GM12864 (cell line): ENCODE measurements at regions not wholly inside any gene's neighbourhood (a gene's known extent, or its start where the extent isn't known, plus 50 kb on each side); places are given as distances from the start of the nearest gene placed in this dataset.

ENCODE experiments used
- DNase-seq: peaks from one replicate; pipeline ENCODE4 v3.0.0-alpha.2; 2011; ENCODE audit warnings: low read depth
- H3K4me3 ChIP-seq: 2 replicates; pipeline ENCODE4 v1.5.1; 2011; ENCODE audit warnings: mild to moderate bottlenecking, low read depth, low read length, control low read depth
- TF ChIP-seq, protein P1 (sequence below): IDR thresholded peaks from 2 replicates; pipeline ENCODE4 v1.5.1; 2011; ENCODE audit warnings: low read depth, mild to moderate bottlenecking, moderate library complexity, low read length, control low read depth, inconsistent platforms; ENCODE audit errors: missing control alignments

DNA sequence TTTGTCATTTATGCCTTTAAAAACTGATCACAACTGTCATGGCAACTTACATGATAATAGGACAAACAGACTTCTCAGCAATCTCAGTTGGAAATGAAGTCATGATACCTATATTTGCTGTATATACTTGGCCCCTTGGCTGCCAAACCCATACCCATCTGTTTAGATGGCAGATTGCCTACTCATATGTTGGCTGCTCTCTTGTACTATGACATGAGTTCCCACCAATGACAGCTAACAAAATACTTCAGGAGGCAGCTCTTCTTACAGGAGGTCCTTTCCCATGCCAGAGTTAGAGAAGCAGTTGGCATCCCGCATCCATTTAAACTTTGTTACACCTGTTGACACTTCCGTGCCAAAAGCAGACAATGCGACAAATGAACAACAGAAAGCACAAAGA, 603.1 kb upstream of the ADGRL2 start:
- DNase-seq, result no peak
- TF ChIP-seq, protein P1, sequence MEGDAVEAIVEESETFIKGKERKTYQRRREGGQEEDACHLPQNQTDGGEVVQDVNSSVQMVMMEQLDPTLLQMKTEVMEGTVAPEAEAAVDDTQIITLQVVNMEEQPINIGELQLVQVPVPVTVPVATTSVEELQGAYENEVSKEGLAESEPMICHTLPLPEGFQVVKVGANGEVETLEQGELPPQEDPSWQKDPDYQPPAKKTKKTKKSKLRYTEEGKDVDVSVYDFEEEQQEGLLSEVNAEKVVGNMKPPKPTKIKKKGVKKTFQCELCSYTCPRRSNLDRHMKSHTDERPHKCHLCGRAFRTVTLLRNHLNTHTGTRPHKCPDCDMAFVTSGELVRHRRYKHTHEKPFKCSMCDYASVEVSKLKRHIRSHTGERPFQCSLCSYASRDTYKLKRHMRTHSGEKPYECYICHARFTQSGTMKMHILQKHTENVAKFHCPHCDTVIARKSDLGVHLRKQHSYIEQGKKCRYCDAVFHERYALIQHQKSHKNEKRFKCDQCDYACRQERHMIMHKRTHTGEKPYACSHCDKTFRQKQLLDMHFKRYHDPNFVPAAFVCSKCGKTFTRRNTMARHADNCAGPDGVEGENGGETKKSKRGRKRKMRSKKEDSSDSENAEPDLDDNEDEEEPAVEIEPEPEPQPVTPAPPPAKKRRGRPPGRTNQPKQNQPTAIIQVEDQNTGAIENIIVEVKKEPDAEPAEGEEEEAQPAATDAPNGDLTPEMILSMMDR, result no peak
- no peak overlapping the region for H3K4me3 ChIP-seq

DNA sequence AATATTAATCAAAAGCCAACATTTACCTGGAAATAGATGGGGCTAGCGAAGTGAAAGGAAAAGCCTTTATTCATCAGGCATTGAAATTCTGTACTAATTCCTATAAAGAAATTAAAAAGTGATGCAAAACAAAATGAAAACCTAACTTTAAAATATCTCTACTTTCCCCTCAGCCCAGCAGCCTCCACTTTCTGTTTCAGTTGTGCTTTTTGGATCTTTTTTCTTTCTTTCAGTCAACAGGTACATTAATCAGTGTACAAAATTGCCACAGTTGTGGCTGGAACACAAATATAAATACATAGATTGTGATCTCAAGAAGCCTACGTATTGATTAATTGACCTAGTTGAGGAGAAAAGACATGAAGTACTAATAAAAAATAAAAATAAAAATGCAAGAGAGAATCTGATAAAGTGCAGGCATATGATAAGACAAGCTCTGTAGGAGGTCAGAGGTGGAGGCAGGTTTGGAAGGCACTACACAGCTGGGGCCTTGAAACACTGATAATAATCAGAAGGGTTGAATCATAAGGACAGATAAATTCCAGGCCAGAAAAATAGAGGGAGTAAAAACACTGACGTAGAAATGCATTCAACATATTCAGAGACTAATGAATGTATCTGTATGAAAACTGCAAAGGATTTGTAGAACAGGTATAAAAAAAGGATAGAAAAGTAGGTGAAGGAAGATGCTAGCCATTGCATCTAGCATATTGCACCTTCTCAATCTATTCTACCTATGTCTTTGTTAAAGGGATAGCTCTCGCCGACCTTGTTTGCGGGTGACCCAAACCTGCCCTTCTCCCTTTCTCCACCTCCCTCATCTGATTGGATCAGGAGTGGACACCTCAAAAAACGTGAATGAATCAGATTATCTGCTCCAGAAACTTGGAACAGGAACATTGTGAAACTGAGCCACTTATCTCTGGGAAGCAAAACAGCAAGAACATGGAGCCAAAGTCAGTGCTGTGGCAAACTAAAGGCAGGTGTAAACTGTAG, 607.8 kb upstream of the ADGRL2 start:
- no peak overlapping the region for H3K4me3 ChIP-seq
- TF ChIP-seq, protein P1, result no peak
- no peak for DNase-seq

DNA sequence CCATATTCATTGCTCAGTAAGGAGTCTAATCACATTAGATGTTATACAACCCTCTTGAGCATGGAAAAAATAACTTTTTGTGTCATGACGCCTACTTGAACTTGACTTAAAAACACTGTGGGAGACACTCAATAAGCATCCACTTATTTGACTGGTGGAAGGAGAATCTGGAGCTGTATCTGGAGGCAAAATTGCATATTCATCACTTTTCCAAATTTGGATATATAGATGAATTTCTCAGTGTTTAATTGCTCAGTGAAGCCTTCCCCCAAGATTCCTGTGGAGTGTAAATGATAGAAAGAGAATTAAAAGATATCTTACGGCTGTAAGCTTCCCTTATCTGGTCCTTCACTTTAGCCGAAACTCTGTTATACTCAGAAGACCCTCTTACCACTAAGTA, 610.7 kb upstream of the ADGRL2 start:
- no peak overlapping the region for H3K4me3 ChIP-seq
- TF ChIP-seq, protein P1, result no peak
- DNase-seq, result no peak

DNA sequence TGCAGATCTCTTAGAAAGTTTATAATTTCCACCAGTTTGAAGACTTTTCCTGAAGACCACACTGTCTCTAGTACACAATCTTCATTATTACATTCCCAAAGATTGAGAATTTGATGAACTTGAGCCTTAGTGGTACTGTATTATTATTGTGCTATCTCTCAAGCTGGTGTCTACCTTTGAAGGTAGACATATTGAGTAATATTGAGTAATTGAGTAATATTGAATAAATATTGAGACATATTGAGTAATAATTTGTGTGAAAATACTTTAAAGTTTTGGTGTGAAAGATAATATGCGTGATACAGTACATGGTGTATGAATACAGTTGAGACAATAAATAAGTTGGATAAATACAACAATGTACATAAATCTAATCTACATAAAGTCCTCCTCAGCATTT, 613.1 kb upstream of the ADGRL2 start:
- no peak overlapping the region for H3K4me3 ChIP-seq
- DNase-seq, result no peak
- TF ChIP-seq, protein P1, result no peak

DNA sequence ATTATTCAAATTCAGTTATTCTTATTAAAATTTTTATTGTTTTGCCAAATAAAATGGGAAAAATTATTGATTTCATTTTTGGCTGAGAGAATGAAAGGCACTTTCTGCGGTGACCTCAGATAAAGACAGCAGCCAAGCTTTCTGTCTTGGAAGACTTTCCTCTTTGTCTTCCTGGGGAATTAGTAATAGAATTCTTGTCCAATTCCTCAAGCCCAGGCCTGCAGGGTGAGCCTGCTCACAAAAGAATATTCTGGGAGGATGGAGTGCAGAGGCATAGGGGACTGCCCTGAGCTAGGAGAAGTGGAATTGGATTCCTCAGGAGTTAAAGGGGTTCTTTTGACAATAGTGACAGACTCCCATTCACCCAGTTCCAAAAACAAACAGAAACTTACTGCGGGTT, 614.5 kb upstream of the ADGRL2 start:
- TF ChIP-seq, protein P1, result no peak
- H3K4me3 ChIP-seq, result no peak overlapping the region
- no peak for DNase-seq

DNA sequence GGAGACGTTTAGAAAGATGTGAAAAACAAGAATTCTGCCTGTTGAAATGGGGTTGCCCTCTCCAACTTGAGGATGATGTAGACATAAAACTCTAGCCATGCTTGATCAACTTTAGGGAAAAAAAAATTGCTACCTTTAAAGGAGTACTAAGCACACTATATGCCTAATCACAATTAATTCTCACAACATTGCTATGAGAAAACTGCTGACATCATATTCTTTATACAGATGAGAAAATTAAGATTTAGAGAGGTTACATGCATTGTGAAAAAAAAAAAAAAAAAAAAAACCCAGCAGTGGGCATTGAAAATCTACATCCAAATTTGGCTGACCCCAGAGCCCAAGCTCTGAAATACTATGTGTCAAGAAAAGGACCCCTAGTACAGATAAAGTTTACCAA, 617.2 kb upstream of the ADGRL2 start:
- no peak overlapping the region for H3K4me3 ChIP-seq
- no peak for DNase-seq
- TF ChIP-seq, protein P1, result no peak

DNA sequence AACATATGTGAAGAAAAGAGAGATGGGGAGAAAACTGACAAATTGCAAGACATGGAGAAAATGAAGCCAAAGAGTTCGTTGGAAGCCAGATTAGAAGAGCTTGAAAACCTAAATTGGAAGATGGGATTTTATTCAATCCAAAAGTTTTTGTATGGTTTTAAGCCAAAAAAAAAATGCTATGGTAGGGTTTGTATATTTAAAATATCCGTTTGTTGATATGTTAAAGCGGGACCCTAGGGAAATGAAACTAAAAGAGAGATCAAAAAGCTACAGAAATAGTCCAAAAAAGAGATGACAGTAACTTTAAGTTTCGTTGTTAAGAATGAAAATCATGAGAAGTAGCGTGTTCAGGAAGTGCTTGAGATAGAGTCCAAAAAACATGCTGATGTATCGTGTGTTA, 617.7 kb upstream of the ADGRL2 start:
- no peak for DNase-seq
- TF ChIP-seq, protein P1, result no peak
- no peak overlapping the region for H3K4me3 ChIP-seq
